HG03039 (cell line): ENCODE measurements at regions not wholly inside any gene's neighbourhood (a gene's known extent, or its start where the extent isn't known, plus 50 kb on each side); places are given as distances from the start of the nearest gene placed in this dataset.
"Not testable (repeated sequence)": the region's sequence is repeated elsewhere in the genome, so short reads cannot be mapped to it uniquely, and the experiment has no call there.

Experiments used
- ATAC-seq: cut with Tn5 transposase; IDR thresholded peaks from one replicate; pipeline ENCODE4 v1.9.1; 2021; ENCODE audit warnings: mild to moderate bottlenecking, moderate library complexity; ENCODE audit not compliant: unreplicated experiment

DNA sequence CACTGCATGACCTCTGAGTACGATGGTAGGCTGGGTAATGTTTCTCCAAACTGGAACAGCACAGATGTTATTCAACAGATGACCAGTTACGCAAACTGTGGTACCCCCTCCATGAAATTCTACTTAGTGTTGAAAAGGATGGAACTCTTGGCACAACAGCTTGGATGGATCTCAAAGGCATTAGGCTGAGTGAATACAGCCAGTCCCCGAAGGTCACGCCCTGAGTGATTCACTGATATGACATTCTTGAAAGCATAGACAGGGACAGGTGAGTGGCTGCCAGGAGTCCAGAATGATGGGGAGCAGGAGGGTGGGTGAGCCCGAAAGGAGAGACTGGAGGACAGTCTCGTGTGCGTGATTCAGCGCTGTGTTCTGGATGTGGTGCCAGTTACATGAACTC, 187.5 kb upstream of the TMEM132C start:
- no peak for ATAC-seq

- ATAC-seq: no peak
These were observed 183.7 kb upstream of the TMEM132C start for GRCh38 chr12:128083132-128083729.

- no peak for ATAC-seq
These were observed 178.0 kb upstream of the TMEM132C start for GRCh38 chr12:128088926-128089325.

DNA sequence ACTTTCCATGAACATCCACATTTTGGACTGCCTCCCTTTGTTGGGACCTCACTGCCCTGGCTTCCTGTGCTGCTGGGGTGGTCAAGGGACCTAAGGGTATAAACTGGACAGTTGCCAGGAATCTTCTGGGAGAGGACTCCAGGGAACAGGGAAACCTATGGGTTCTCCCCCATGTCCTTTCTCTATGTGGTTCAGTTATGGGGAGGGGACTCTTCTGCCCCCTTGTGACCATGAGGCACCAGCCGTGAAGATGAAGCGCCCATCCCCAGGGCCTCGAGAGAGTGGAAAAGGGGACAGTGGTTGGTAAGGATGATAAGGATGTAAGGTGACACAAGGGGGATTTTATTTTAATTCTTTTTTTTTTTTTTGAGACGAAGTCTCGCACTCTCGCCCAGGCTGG, 177.0 kb upstream of the TMEM132C start:
- no peak for ATAC-seq

- ATAC-seq: no peak
These were observed 175.8 kb upstream of the TMEM132C start for GRCh38 chr12:128091101-128091720.

- no peak for ATAC-seq
These were observed 175.0 kb upstream of the TMEM132C start for GRCh38 chr12:128091951-128092382.

GRCh38 chr12:128098730-128099129, 168.2 kb upstream of the TMEM132C start:
- no peak for ATAC-seq

GRCh38 chr12:128103152-128103551, 163.8 kb upstream of the TMEM132C start:
- no peak for ATAC-seq

DNA sequence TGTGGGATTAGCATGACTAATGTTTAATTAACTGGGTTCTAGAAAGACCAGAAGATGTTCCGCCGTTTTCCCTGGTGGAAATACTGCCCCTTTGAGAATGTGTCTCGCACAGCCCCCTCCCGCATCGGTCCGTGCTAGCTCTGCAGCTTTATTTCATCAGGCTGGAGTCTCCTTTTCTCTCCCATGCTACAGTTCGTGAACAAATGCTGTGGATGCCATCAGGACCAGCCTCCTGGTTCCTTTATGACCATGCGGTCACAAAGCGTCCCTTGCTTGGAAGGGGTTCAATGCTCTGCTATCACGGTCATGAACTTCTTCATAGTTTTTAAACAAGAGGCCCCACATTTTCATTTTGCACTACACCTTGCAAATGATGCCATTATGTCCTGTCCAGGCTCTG, 157.7 kb upstream of the TMEM132C start:
- no peak for ATAC-seq

DNA sequence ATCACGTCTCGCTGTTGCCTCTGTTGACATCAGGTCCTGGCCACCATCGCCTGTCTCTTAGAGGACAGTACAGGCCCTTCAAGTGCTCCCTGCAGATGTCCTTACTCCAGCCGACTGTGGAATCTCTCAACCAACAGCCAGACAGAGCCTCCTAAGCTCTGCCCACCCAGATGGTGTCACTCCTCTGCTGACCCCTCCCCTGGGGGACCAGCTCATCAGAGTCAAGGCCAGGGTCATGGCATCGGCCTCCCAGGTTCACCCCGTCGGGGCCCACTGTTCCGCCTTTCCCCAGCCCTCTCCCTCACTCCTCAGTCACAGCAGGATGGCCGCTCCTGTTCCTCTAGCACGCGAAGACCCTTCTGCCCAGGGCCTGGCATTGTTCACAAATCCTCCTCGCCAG, 157.3 kb upstream of the TMEM132C start:
- no peak for ATAC-seq

GRCh38 chr12:128111333-128111732, 155.6 kb upstream of the TMEM132C start:
- ATAC-seq: no peak

DNA sequence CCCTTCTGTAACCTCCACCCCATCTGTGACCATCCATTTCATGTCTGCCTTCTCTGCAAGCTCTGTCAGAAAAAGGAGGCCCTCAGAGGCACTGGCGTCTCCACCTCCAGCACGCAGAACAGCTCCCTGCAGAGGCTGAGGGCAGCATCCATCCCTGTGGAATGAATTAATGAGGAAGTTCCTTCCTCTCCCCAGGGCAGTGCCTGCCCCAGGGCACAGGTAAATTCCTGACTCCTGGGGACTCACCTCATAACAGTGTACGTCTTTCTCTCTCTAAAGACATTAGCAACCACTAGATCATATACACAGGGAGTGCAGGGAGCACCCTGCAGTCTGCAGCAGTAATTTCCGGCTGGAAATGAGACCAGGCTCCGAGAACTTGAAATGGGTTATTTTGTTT, 155.0 kb upstream of the TMEM132C start:
- ATAC-seq: no peak

GRCh38 chr12:128113250-128113649, 153.7 kb upstream of the TMEM132C start:
- ATAC-seq: not testable (repeated sequence)

DNA sequence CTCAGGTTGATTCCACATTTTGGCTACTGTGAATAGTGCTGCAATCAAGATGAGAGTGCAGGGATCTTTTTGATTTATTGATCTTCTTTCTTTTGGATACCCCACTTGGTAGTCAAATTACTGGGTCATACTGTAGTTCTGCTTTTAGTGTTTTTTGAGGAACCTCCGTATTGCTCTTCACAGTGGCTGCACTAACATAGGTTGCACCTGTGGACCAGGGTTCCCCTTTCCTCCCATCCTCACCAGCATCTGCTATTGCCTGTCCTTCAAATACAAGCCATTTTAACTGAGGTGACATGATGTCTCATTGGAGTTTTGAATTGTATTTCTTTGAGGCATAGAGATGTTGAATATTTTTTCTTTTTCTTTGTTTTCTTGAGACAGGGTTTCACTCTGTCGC, 152.5 kb upstream of the TMEM132C start:
- no peak for ATAC-seq

DNA sequence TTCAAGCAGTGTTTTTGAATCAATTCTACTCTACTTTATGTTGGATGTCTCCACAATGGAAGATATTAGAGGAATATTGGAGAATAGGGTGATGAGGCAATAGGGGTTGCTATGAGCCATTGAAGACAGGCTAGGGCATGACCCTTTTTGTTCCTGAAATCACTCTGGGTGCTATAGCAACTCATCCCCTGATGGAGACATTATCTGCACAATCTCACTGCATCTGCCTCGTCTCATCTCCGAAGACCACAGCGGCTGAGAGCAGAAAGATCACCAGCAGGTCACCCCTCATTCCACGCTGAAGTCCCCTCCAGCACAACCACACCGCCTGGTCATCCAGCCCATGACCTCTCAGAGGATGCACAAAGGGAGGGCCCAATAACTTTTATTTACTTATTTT, 150.4 kb upstream of the TMEM132C start:
- ATAC-seq: no peak

DNA sequence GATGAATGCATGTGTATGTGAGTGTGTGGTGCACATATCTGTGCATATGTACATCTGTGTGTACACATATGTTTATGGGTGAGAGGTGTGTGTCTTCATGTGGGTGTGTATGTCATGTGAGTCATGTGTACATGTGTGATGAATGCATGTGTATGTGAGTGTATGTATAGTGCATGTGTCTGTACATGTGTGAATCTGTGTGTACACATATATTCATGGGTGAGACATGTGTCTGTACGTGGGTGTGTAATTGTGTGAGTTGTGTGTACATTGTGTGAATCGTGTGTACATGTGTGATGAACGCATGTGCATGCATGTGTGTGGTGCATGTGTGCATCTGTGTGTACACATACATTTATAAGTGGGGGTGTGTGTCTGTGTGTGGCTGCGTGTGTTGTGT, 146.9 kb upstream of the TMEM132C start:
- no peak for ATAC-seq

- no peak for ATAC-seq
These were observed 145.5 kb upstream of the TMEM132C start for GRCh38 chr12:128121424-128121823.

DNA sequence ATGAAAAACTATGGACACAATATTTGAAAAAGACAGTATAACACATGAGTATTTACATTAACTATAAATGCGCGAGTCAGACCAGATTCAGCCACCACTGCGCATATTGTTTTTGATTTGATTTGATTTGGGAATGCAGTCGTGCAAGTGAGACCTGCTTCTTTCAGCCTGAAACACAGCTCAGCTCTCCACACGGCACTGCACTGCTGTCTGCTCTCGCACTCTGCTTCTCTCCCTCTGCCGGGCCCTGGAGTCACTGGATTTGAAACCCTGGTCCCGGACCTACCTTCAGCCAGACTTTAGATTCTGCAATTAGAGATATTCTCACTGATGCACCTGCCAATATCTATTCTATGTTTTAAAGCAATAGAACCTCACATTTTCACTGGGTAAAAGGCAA, 143.9 kb upstream of the TMEM132C start:
- ATAC-seq: no peak

DNA sequence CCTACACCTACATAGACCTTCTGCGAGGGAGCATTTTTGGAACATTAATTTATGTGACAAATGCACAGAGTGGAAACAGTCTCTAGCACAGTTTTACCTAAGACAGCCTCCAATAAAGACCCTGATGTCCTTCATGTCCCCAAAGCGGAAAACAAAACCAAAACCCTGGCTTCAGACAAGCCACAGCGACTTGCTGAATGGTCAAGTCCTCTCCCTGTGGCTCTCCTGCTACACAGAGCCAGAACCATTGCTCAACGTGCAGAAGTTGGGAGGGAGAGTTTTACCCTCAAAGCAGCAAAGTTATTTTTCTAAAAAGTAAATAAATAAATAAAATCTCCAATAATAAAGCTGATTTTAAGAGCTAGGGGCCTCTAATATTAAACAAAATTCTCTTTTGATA, 135.0 kb upstream of the TMEM132C start:
- no peak for ATAC-seq

- ATAC-seq: no peak
These were observed 133.5 kb upstream of the TMEM132C start for GRCh38 chr12:128133321-128134073.

DNA sequence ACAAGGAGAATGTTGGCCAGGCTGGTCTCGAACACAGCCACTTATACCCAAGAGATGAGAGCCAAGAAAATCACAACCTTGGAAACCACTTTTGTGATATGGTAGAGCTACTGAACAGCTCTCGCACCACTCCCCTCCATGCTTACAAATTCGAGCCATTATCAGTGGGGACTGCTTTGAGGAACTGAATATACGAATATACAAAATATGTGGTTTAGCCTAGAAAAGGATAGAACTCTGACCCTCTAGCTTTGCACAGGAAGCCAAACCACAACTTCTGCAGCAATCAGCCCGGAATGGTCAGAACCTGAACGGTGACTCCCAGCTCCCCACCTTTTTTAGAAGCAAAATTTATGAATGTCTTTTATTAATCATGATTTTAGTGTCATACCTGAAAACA, 129.8 kb upstream of the TMEM132C start:
- ATAC-seq: no peak

GRCh38 chr12:128138125-128138524, 128.8 kb upstream of the TMEM132C start:
- ATAC-seq: no peak
